WTC11 (cell line): ENCODE measurements at regions not wholly inside any gene's neighbourhood (a gene's known extent, or its start where the extent isn't known, plus 50 kb on each side); places are given as distances from the start of the nearest gene placed in this dataset.

Source experiments
- CTCF ChIP-seq: fragments of 200-600 bp; IDR thresholded peaks from 2 replicates; pipeline ENCODE4 v1.8.0; 2022; ENCODE audit warnings: antibody characterized with exemption
- ELF4 ChIP-seq: sonication (generic); formaldehyde crosslinking; IDR thresholded peaks from 2 replicates; pipeline ENCODE4 v1.8.1; 2022; ENCODE audit warnings: low read depth, mild to moderate bottlenecking, moderate library complexity, missing genetic modification reagents
- KAT7 ChIP-seq: sonication (generic); formaldehyde crosslinking; IDR thresholded peaks from 2 replicates; pipeline ENCODE4 v1.8.1; 2023; ENCODE audit warnings: missing genetic modification reagents, mild to moderate bottlenecking, borderline replicate concordance
- NR3C1 ChIP-seq: sonication (generic); formaldehyde crosslinking; conservative IDR thresholded peaks from 2 replicates; pipeline ENCODE4 v1.8.1; 2023; ENCODE audit warnings: low read depth, mild to moderate bottlenecking, missing genetic modification reagents
- SMAD3 ChIP-seq: sonication (generic); formaldehyde crosslinking; IDR thresholded peaks from 2 replicates; pipeline ENCODE4 v1.8.0; 2022; ENCODE audit warnings: missing genetic modification reagents, mild to moderate bottlenecking, borderline replicate concordance
- SP1 ChIP-seq: sonication (generic); formaldehyde crosslinking; conservative IDR thresholded peaks from 2 replicates; pipeline ENCODE4 v1.8.1; 2022; ENCODE audit warnings: missing genetic modification reagents
- TCF7 ChIP-seq: sonication (generic); formaldehyde crosslinking; IDR thresholded peaks from 2 replicates; pipeline ENCODE4 v1.8.0; 2022; ENCODE audit warnings: mild to moderate bottlenecking, low read depth, missing genetic modification reagents, moderate library complexity
- USF1 ChIP-seq: sonication (generic); formaldehyde crosslinking; IDR thresholded peaks from 2 replicates; pipeline ENCODE4 v1.8.0; 2022; ENCODE audit warnings: mild to moderate bottlenecking, missing genetic modification reagents
- TF ChIP-seq, protein P1 (sequence below): sonication (generic); formaldehyde crosslinking; conservative IDR thresholded peaks from 2 replicates; pipeline ENCODE4 v1.8.1; 2022; ENCODE audit warnings: mild to moderate bottlenecking, missing genetic modification reagents

DNA sequence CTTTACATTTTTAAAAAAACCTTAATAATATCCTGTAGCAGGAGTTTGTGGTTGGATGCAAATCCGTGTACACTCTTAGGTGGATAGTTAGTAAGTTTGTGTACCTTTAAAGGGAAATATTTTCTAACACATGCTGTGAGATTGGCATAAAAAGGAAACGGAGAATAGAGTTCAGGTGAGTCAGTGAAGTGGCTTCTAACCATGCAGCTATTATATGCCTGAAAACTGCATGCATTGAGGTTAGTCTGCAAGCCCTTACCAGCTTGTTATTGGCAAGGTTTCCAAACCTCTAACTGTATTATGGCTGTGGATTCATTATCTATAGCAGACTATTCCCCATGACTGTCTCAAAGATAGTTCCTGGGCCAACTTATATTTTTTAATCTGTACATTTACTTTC lies 420.6 kb upstream of the MMS22L start:
- TF ChIP-seq CTCF (no peak), TCF7 (CRISPR knock-in tag) (no peak), KAT7 (CRISPR knock-in tag) (no peak), NR3C1 (CRISPR knock-in tag) (no peak), SP1 (CRISPR knock-in tag) (no peak), ELF4 (no peak), SMAD3 (CRISPR knock-in tag) (no peak), USF1 (CRISPR knock-in tag) (no peak)
- TF ChIP-seq, protein P1, sequence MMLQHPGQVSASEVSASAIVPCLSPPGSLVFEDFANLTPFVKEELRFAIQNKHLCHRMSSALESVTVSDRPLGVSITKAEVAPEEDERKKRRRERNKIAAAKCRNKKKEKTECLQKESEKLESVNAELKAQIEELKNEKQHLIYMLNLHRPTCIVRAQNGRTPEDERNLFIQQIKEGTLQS = no peak
